HCT116 (cell line): ENCODE measurements at regions not wholly inside any gene's neighbourhood (a gene's known extent, or its start where the extent isn't known, plus 50 kb on each side); places are given as distances from the start of the nearest gene placed in this dataset.

Experiments used
- ATAC-seq: fragments of 200-7000 bp; cut with Tn5 transposase; 2 replicates; pipeline ENCODE4 v1.9.1; 2020; ENCODE audit warnings: mild to moderate bottlenecking, moderate library complexity
- BruUV-seq: library from RNA; stranded (reverse); fragments of 400-500 nt; replicated peaks from 2 replicates; lab custom pipeline; 2021; lab: Mats Ljungman, UMichigan
- CTCF ChIA-PET: fragments of 300-600 bp; sonication (Branson Sonifier 250); formaldehyde crosslinking; loops from one replicate; lab custom pipeline; 2021; ENCODE audit warnings: antibody characterized with exemption; lab: Charles Lee
- POLR2A ChIA-PET: fragments of 300-600, 350-600 bp; sonication (Branson Sonifier 250); formaldehyde crosslinking; loops from one replicate; lab custom pipeline; 2021; ENCODE audit warnings: antibody characterized with exemption; lab: Charles Lee
- RAD21 ChIA-PET, 2 experiments: fragments of 300-600 bp; sonication (Branson Sonifier 250); formaldehyde crosslinking; loops; one replicate each; lab custom pipeline; 2023; ENCODE audit warnings: low total read pairs in 2 of 2; ENCODE audit not compliant: uncharacterized antibody in 2 of 2, unreplicated experiment in 2 of 2, low non-redundant PET in 1 of 2; lab: Charles Lee
- DNase-seq: peaks from one replicate; pipeline ENCODE4 v3.0.0-alpha.2; 2010; ENCODE audit warnings: low read depth, low spot score
- H2AFZ ChIP-seq: fragments of 200-600 bp; shearing (Covaris generic), sonication (generic); 2 replicates; pipeline ENCODE4 v1.6.1; 2017; ENCODE audit warnings: low read depth, mixed run types, mixed read lengths, antibody characterized with exemption, low read length; ENCODE audit not compliant: poor library complexity, severe bottlenecking
- H3K27ac ChIP-seq: 2 replicates; pipeline ENCODE4 v1.5.1; 2012; ENCODE audit warnings: low read depth, low read length
- H3K27me3 ChIP-seq: fragments of 200-600 bp; sonication (generic); 2 replicates; pipeline ENCODE4 v1.6.1; 2016; ENCODE audit warnings: mixed run types, low read length, mixed read lengths; ENCODE audit not compliant: insufficient read depth
- H3K36me3 ChIP-seq, 2 experiments: fragments of 200-500 bp in 1 of 2; fragments of 200-600 bp in 1 of 2; sonication (Bioruptor generic) in 1 of 2; sonication (generic) in 1 of 2; 2 replicates each; pipeline versions ENCODE4 v1.5.1 to v1.6.1; 2014 to 2016; ENCODE audit warnings: low read length in 2 of 2, inconsistent platforms in 1 of 2, mixed read lengths in 1 of 2, mixed run types in 1 of 2; ENCODE audit not compliant: insufficient read depth in 2 of 2, control insufficient read depth in 1 of 2
- H3K4me1 ChIP-seq, 2 experiments: fragments of 200-600 bp in 1 of 2; sonication (generic) in 1 of 2; 2 replicates each; pipeline versions ENCODE4 v1.5.1 to v1.6.1; 2012 to 2017; ENCODE audit warnings: low read length in 2 of 2, inconsistent platforms in 1 of 2, mild to moderate bottlenecking in 1 of 2, mixed read lengths in 1 of 2, mixed run types in 1 of 2, moderate library complexity in 1 of 2; ENCODE audit not compliant: insufficient read depth in 2 of 2, control insufficient read depth in 1 of 2
- H3K4me2 ChIP-seq: fragments of 200-600 bp; sonication (generic); 2 replicates; pipeline ENCODE4 v1.6.1; 2017; ENCODE audit warnings: mixed run types, low read length, mixed read lengths
- H3K4me3 ChIP-seq, 2 experiments: fragments of 200-600 bp in 1 of 2; sonication (generic) in 1 of 2; replicated peaks in 1 of 2; 2 replicates each; pipeline ENCODE4 v1.5.1; 2011 to 2016; ENCODE audit warnings: low read length in 2 of 2, control low read depth in 1 of 2, low read depth in 1 of 2, mild to moderate bottlenecking in 1 of 2, mixed read lengths in 1 of 2, mixed run types in 1 of 2
- H3K79me2 ChIP-seq: fragments of 200-600 bp; sonication (generic); 2 replicates; pipeline ENCODE4 v1.6.1; 2017; ENCODE audit warnings: mild to moderate bottlenecking, mixed run types, low read length, moderate library complexity, mixed read lengths; ENCODE audit not compliant: insufficient read depth
- H3K9ac ChIP-seq: fragments of 200-600 bp; sonication (generic); 2 replicates; pipeline ENCODE4 v1.6.1; 2016; ENCODE audit warnings: low read length, mixed read lengths
- H3K9me2 ChIP-seq: fragments of 200-600 bp; sonication (generic), shearing (Covaris generic); 2 replicates; pipeline ENCODE4 v1.6.1; 2017; ENCODE audit warnings: mixed run types, mild to moderate bottlenecking, moderate library complexity; ENCODE audit not compliant: insufficient read depth
- H3K9me3 ChIP-seq, 2 experiments: fragments of 200-500 bp in 1 of 2; fragments of 200-600 bp in 1 of 2; sonication (Bioruptor generic) in 1 of 2; sonication (generic) in 1 of 2; 2 replicates each; pipeline ENCODE4 v1.6.1; 2014 to 2017; ENCODE audit warnings: low read length in 2 of 2, mixed read lengths in 2 of 2, inconsistent platforms in 1 of 2, low read depth in 1 of 2, mild to moderate bottlenecking in 1 of 2, mixed run types in 1 of 2, moderate library complexity in 1 of 2; ENCODE audit not compliant: control insufficient read depth in 1 of 2, insufficient read depth in 1 of 2
- H4K20me1 ChIP-seq: fragments of 200-600 bp; sonication (generic), shearing (Covaris generic); 2 replicates; pipeline ENCODE4 v1.6.1; 2017; ENCODE audit warnings: mixed run types, mild to moderate bottlenecking, moderate library complexity; ENCODE audit not compliant: insufficient read depth
- EGR1 ChIP-seq: IDR thresholded peaks from 2 replicates; pipeline ENCODE4 v1.6.1; 2012; ENCODE audit warnings: low read depth
- ELF1 ChIP-seq: IDR thresholded peaks from 2 replicates; pipeline ENCODE4 v1.6.1; 2012; ENCODE audit warnings: low read depth, borderline replicate concordance
- EZH2phosphoT487 ChIP-seq: fragments of 200-600 bp; IDR thresholded peaks from 2 replicates; pipeline ENCODE4 v1.6.1; 2018; ENCODE audit warnings: antibody characterized with exemption, borderline replicate concordance
- FOSL1 ChIP-seq: IDR thresholded peaks from 2 replicates; pipeline ENCODE4 v1.6.1; 2012; ENCODE audit warnings: low read depth
- JUND ChIP-seq: IDR thresholded peaks from 2 replicates; pipeline ENCODE4 v1.6.1; 2012
- POLR2A ChIP-seq: IDR thresholded peaks from 2 replicates; pipeline ENCODE4 v1.7.0; 2011; ENCODE audit warnings: borderline replicate concordance; ENCODE audit not compliant: insufficient read depth, insufficient read length; ENCODE audit errors: extremely low read depth
- REST ChIP-seq: IDR thresholded peaks from 2 replicates; pipeline ENCODE4 v1.6.1; 2012; ENCODE audit warnings: low read depth
- SP1 ChIP-seq: IDR thresholded peaks from 2 replicates; pipeline ENCODE4 v1.6.1; 2012; ENCODE audit warnings: low read depth
- ZBTB33 ChIP-seq: IDR thresholded peaks from 2 replicates; pipeline ENCODE4 v1.6.1; 2011; ENCODE audit warnings: mild to moderate bottlenecking, low read length, moderate library complexity; ENCODE audit not compliant: insufficient replicate concordance; ENCODE audit errors: extremely low read depth
- intact Hi-C: fragments of 100-400 bp; cut with micrococcal nuclease; formaldehyde crosslinking; loops from 2 replicates; pipeline ENCODE4 v1.10.0; 2022

DNA sequence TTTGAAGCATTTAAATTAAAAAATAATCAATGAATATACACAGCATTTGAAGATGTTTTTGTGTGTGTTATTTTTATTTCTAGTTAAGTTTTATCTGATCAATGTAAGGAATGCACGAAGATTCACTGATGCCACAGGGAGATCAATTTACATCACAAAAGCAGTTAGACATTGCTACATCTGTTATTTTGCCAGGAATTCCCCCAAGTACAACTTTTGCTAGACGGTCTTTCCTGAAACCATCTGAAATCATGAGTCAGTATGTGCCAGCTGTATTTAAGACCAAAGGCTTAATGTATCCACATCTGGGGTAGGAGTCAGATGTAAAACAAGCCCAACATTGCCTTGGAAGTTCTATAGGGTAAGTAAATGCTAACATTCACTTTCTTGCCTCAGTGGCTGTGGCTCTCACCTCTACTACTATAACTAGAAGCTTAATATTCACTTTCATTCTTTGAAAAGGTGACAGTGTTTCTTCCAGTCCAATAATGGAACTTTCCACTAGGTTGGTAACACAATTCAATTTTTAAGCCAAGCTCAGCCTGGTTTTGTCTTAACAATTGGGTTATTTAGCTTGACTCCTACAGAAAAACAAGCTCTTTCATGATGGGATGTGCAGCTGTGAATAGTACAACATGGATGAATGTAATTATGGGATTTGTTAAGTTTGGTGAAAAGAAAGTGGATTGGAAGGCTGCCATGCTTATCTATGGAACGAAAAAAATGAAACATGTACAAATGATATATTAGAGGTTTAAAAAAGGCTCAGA, 385.4 kb upstream of the TMEM132C start:
- intact Hi-C loops: no loop called here
- Histone ChIP-seq H3K27me3 (no peaks in the 10 kb centered on the region), H3K79me2 (no peaks in the 10 kb centered on the region), H3K4me3 (no peak overlapping the region), H3K9me2 (no peaks in the 10 kb centered on the region), H3K4me2 (no peak overlapping the region), H3K9ac (no peak overlapping the region), H3K9me3 (peaks cover 7 to 16% of the 10 kb centered on the region in 2 experiments; a peak in 2 of 4 replicates), H3K36me3 (no peaks in the 10 kb centered on the region), H3K4me1 (no peaks in the 10 kb centered on the region), H4K20me1 (no peaks in the 10 kb centered on the region), H2AFZ (no peak overlapping the region), H3K27ac (no peak overlapping the region)
- RAD21 ChIA-PET: no interaction called here
- TF ChIP-seq ELF1 (no peak), ZBTB33 (no peak), FOSL1 (no peak), POLR2A (no peak), JUND (no peak), EZH2phosphoT487 (no peak), SP1 (no peak), REST (no peak), EGR1 (no peak)
- no peak for ATAC-seq
- no TSS peak for BruUV-seq
- CTCF ChIA-PET: no interaction called here
- POLR2A ChIA-PET: no interaction called here
- no peak for DNase-seq
